ENCODE measurements at regions not wholly inside any gene's neighbourhood (a gene's known extent, or its start where the extent isn't known, plus 50 kb on each side); places are given as distances from the start of the nearest gene placed in this dataset.
A peak's percentile ranks its signal among the peaks of the same experiment; 100 is the strongest.

DNA sequence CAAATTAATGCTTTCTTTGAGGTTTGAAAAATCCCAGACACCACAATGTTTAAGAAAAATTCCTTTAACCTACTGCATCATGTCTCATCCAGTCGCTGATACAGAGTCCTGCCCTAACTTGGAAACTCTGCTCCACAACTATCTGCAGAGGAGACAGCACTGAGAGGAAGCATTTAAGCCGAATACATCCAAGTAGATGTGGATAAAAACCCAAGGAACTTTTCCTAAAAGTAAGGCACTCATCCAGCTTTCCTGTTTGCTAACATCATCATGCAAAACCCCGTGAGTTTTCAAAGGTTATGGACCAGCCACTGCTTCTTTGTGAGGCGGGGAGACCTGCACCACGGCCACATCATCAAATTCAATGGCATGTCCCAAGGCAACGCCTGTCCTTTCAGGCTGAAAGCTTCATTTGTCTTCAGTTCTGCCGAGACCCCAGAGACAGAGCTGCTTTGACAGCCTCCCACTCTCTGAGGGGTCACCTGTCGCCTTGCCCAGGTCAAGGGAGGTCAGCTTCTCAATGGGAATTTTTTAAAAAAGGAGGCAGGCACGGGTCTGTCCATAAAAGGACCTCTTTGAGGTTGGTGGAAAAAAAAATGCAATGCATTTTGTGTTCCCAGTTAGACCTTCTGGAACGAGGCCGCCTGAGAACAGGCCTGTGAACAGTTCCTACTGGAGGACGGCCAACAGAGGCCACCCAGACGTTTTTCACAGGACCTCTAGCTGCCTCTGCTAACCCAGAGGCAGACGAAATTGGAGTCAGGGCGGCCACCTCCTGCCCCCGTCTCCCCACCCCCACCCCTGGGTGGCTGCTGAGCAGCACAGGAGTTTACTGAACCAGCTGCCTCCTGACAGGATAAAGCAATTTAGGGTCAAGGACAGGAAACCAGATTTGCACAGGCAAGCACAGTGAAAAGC, 142.5 kb upstream of the HDDC2 start:
- Histone ChIP-seq H3K9me3 (no peaks in the 10 kb centered on the region), H3K4me1 (peaks cover 0 to 7% of the 10 kb centered on the region in 2 donors), H3K27ac (peak overlapping the region; percentile 23 to 53), H3K36me3 (no peaks in the 10 kb centered on the region), H3K27me3 (no peaks in the 10 kb centered on the region), H3K4me3 (no peak overlapping the region)
- DNase-seq (ENCODE audit: low spot score), result peak; percentile 63
- TF ChIP-seq, protein P1, sequence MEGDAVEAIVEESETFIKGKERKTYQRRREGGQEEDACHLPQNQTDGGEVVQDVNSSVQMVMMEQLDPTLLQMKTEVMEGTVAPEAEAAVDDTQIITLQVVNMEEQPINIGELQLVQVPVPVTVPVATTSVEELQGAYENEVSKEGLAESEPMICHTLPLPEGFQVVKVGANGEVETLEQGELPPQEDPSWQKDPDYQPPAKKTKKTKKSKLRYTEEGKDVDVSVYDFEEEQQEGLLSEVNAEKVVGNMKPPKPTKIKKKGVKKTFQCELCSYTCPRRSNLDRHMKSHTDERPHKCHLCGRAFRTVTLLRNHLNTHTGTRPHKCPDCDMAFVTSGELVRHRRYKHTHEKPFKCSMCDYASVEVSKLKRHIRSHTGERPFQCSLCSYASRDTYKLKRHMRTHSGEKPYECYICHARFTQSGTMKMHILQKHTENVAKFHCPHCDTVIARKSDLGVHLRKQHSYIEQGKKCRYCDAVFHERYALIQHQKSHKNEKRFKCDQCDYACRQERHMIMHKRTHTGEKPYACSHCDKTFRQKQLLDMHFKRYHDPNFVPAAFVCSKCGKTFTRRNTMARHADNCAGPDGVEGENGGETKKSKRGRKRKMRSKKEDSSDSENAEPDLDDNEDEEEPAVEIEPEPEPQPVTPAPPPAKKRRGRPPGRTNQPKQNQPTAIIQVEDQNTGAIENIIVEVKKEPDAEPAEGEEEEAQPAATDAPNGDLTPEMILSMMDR (IDR thresholded peaks at IDR 0.05), result no peak

DNA sequence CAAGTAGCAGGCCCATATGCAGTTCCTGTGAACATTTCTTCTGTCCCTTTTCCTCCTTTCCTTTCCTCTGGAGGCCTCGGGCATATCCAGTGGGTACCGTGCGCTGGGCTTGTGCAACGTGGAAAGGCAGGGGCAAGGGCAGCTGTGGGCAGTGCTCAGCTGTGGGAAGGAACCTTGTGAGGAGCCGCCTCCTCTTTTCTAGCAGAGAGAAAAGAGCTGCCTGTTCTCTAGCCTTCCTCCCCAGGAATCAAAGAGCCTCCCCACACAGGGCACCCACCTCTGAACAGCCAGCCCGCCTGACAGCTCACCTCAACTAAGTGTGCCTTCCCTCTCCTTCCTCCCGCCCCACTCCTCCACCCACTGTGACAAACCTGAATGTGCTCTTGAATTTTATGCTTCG, 143.3 kb upstream of the HDDC2 start:
- peaks cover 0 to 7% of the 10 kb centered on the region in 2 donors for H3K4me1 ChIP-seq
- H3K27ac ChIP-seq, result peak overlapping the region in 1 of 2 donors; percentile 53
- H3K36me3 ChIP-seq, result no peaks in the 10 kb centered on the region
- H3K4me3 ChIP-seq, result no peak overlapping the region
- no peaks in the 10 kb centered on the region for H3K27me3 ChIP-seq
- TF ChIP-seq, protein P1 (IDR thresholded peaks at IDR 0.05), result no peak
- no peaks in the 10 kb centered on the region for H3K9me3 ChIP-seq
- DNase-seq (ENCODE audit: low spot score), result no peak

DNA sequence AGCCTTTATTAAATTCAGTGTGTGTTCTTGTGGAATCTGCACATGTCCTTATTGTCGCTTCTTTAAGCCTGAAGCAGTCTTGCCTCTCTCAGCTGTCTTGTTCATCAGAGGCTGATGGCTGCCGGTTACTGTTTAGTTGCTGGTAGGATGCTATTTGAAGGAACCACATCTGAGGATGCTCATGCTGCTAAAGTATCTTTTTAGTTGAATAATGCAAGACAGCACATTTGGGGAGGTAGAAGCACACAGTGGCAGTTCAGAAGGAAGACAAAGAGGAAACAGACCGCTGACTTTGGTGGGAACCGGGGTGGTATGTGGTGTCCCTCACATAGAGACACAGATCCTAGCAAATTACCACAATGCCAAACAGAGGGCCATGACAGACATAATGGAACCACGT, 144.2 kb upstream of the HDDC2 start:
- H3K27ac ChIP-seq, result no peak overlapping the region
- H3K4me3 ChIP-seq, result no peak overlapping the region
- TF ChIP-seq, protein P1 (IDR thresholded peaks at IDR 0.05), result no peak
- DNase-seq (ENCODE audit: low spot score), result no peak
- no peaks in the 10 kb centered on the region for H3K36me3 ChIP-seq
- no peaks in the 10 kb centered on the region for H3K9me3 ChIP-seq
- peaks cover 0 to 7% of the 10 kb centered on the region in 2 donors for H3K4me1 ChIP-seq
- H3K27me3 ChIP-seq, result no peaks in the 10 kb centered on the region

DNA sequence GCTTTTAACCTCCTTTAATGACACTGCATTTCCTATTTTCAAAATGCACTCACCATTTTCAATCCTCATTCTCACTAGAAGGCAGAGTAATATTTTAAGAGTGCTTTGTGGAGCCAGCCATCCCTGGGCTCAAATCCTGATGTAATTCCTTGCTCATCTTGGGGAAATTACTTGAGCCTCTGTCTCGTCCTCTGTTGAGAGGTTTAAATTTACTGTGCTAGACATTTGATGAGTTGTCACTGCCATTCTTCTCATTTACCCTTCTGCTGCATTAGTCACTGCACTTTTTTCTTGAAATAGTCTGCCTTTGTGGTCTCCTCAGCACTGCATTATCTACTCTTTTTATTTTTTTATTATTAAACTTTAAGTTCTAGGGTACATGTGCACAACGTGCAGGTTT, 150.0 kb upstream of the HDDC2 start:
- DNase-seq (ENCODE audit: low spot score), result no peak
- Histone ChIP-seq H3K27ac (no peak overlapping the region), H3K9me3 (peaks cover 7 to 15% of the 10 kb centered on the region in 2 donors), H3K4me3 (no peak overlapping the region), H3K4me1 (no peaks in the 10 kb centered on the region), H3K27me3 (no peaks in the 10 kb centered on the region), H3K36me3 (no peaks in the 10 kb centered on the region)
- TF ChIP-seq, protein P1 (IDR thresholded peaks at IDR 0.05), result no peak

DNA sequence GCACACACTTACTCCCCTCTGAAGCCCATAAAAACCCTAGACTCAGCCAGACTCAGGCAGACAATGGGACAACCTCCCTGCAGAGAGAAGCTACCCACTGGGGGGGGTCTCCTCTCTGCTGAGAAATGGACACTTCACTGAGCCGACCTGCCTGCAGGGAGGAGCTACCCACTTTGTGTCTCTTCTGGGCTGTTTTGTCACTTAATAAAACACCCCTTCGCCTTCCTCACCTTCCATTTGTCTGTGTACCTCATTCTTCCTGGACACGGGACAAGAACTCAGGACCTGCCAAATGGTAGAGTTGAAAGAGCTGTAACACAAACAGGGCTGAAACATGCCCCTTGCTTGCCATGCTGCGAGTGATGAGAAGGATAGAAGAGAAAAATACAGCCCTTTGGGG, 151.7 kb upstream of the HDDC2 start:
- no peak overlapping the region for H3K27ac ChIP-seq
- H3K9me3 ChIP-seq, result peaks cover 7 to 15% of the 10 kb centered on the region in 2 donors
- no peaks in the 10 kb centered on the region for H3K4me1 ChIP-seq
- H3K4me3 ChIP-seq, result no peak overlapping the region
- no peak for DNase-seq (ENCODE audit: low spot score)
- TF ChIP-seq, protein P1 (IDR thresholded peaks at IDR 0.05), result no peak
- no peaks in the 10 kb centered on the region for H3K36me3 ChIP-seq
- no peaks in the 10 kb centered on the region for H3K27me3 ChIP-seq

Measured in right atrium auricular region (tissue), 2 donors.